H1 (cell line): ENCODE measurements at regions not wholly inside any gene's neighbourhood (a gene's known extent, or its start where the extent isn't known, plus 50 kb on each side); places are given as distances from the start of the nearest gene placed in this dataset.

Experiments used
- CTCF ChIA-PET: fragments of 300-600 bp; sonication (Branson Sonifier 250); formaldehyde crosslinking; loops from one replicate; lab custom pipeline; 2021; ENCODE audit not compliant: partially characterized antibody; lab: Charles Lee
- POLR2A ChIA-PET: fragments of 300-600 bp; sonication (Branson Sonifier 250); formaldehyde crosslinking; loops from one replicate; lab custom pipeline; 2021; ENCODE audit warnings: inconsistent platforms; ENCODE audit not compliant: partially characterized antibody; lab: Charles Lee
- DNase-seq, 2 experiments: peaks; one replicate each; pipeline versions ENCODE4 v3.0.0 to v3.0.0-alpha.2; 2010 to 2022; ENCODE audit warnings: low spot score in 2 of 2, low read depth in 1 of 2, mixed read lengths in 1 of 2
- FAIRE-seq: peaks from 2 replicates; lab custom pipeline; 2011; peaks lifted over from hg19 to GRCh38; lab: Jason Lieb, UNC
- H2AFZ ChIP-seq: 2 replicates; pipeline ENCODE4 v1.8.1; 2012; ENCODE audit warnings: low read length, inconsistent platforms
- H2AK5ac ChIP-seq: 2 replicates; pipeline ENCODE4 v1.6.1; 2013; ENCODE audit warnings: low read depth, low read length
- H2BK120ac ChIP-seq: replicated peaks from 2 replicates; pipeline ENCODE3; 2013; ENCODE audit warnings: low read depth, low read length, inconsistent platforms
- H2BK12ac ChIP-seq: 2 replicates; pipeline ENCODE4 v1.6.1; 2013; ENCODE audit warnings: low read depth, low read length
- H2BK15ac ChIP-seq: 2 replicates; pipeline ENCODE4 v1.6.1; 2013; ENCODE audit warnings: low read length
- H2BK20ac ChIP-seq: 2 replicates; pipeline ENCODE4 v1.6.1; 2013; ENCODE audit warnings: low read length
- H2BK5ac ChIP-seq: 2 replicates; pipeline ENCODE4 v1.6.1; 2013; ENCODE audit warnings: low read depth, low read length
- H3K14ac ChIP-seq: 2 replicates; pipeline ENCODE4 v1.6.1; 2013; ENCODE audit warnings: inconsistent platforms; ENCODE audit not compliant: insufficient read length
- H3K18ac ChIP-seq: 2 replicates; pipeline ENCODE4 v1.6.1; 2013; ENCODE audit warnings: low read length; ENCODE audit errors: extremely low read depth
- H3K23ac ChIP-seq: 2 replicates; pipeline ENCODE4 v1.6.1; 2013; ENCODE audit warnings: inconsistent platforms; ENCODE audit not compliant: insufficient read length
- H3K23me2 ChIP-seq: 2 replicates; pipeline ENCODE4 v1.6.1; 2013; ENCODE audit warnings: low read depth, low read length
- H3K27ac ChIP-seq: 2 replicates; pipeline ENCODE4 v1.6.1; 2011; ENCODE audit warnings: low read depth, low read length, inconsistent platforms
- H3K27me3 ChIP-seq, 4 experiments: replicated peaks in 1 of 4; 1 replicate in 1 of 4; 2 replicates in 3 of 4; pipeline versions ENCODE4 v1.6.1 to v1.8.1; 2011 to 2013; ENCODE audit warnings: low read length in 3 of 4, mild to moderate bottlenecking in 3 of 4, inconsistent platforms in 2 of 4, mixed read lengths in 2 of 4, moderate library complexity in 1 of 4; ENCODE audit not compliant: control insufficient read depth in 3 of 4, insufficient read depth in 3 of 4; ENCODE audit errors: extremely low read depth in 1 of 4
- H3K36me3 ChIP-seq, 4 experiments: 2 replicates each; pipeline versions ENCODE4 v1.6.1 to v1.8.1; 2011 to 2013; ENCODE audit warnings: mild to moderate bottlenecking in 4 of 4, low read length in 3 of 4, moderate library complexity in 2 of 4, control low read depth in 1 of 4, inconsistent platforms in 1 of 4; ENCODE audit not compliant: insufficient read depth in 4 of 4, control insufficient read depth in 2 of 4
- H3K4ac ChIP-seq: replicated peaks from 2 replicates; pipeline ENCODE3; 2013; ENCODE audit warnings: low read length, low read depth, mixed read lengths, inconsistent platforms; ENCODE audit not compliant: insufficient read length
- H3K4me1 ChIP-seq, 4 experiments: replicated peaks in 1 of 4; 1 replicate in 1 of 4; 2 replicates in 3 of 4; pipeline versions ENCODE4 v1.6.1 to v1.8.1; 2011 to 2013; ENCODE audit warnings: low read length in 3 of 4, inconsistent platforms in 2 of 4, mixed read lengths in 1 of 4; ENCODE audit not compliant: insufficient read depth in 4 of 4, control insufficient read depth in 3 of 4
- H3K4me2 ChIP-seq, 2 experiments: 2 replicates each; pipeline versions ENCODE4 v1.6.1 to v1.8.1; 2011 to 2013; ENCODE audit warnings: low read depth in 2 of 2, low read length in 2 of 2, control low read depth in 1 of 2, inconsistent platforms in 1 of 2, mild to moderate bottlenecking in 1 of 2; ENCODE audit not compliant: insufficient read depth in 1 of 2
- H3K4me3 ChIP-seq, 4 experiments: fragments of 200-600, 300-600 bp in 1 of 4; sonication (generic), shearing (Covaris generic), sonication (Bioruptor Twin) in 1 of 4; 2 replicates each; pipeline versions ENCODE4 v1.5.1 to v1.8.1; 2011 to 2016; ENCODE audit warnings: low read length in 4 of 4, low read depth in 3 of 4, control low read depth in 2 of 4, inconsistent platforms in 2 of 4, mild to moderate bottlenecking in 2 of 4, mixed read lengths in 1 of 4, moderate library complexity in 1 of 4; ENCODE audit not compliant: insufficient read depth in 2 of 4; ENCODE audit errors: extremely low read depth in 1 of 4
- H3K56ac ChIP-seq: replicated peaks from 2 replicates; pipeline ENCODE3; 2013; ENCODE audit warnings: low read depth, mild to moderate bottlenecking, mixed read lengths, low read length, inconsistent platforms; ENCODE audit not compliant: insufficient read length
- H3K79me1 ChIP-seq: 2 replicates; pipeline ENCODE4 v1.6.1; 2013; ENCODE audit warnings: low read depth, low read length, control low read depth
- H3K79me2 ChIP-seq, 2 experiments: 2 replicates each; pipeline versions ENCODE4 v1.6.1 to v1.8.1; 2012 to 2013; ENCODE audit warnings: low read length in 2 of 2, mild to moderate bottlenecking in 2 of 2, inconsistent platforms in 1 of 2; ENCODE audit not compliant: insufficient read depth in 2 of 2, control insufficient read depth in 1 of 2
- H3K9ac ChIP-seq, 4 experiments: replicated peaks in 1 of 4; 1 replicate in 1 of 4; 2 replicates in 3 of 4; pipeline versions ENCODE4 v1.6.1 to v1.8.1; 2011 to 2013; ENCODE audit warnings: low read depth in 3 of 4, low read length in 3 of 4, control low read depth in 2 of 4, mild to moderate bottlenecking in 2 of 4, moderate library complexity in 2 of 4, inconsistent platforms in 1 of 4; ENCODE audit errors: extremely low read depth in 1 of 4
- H3K9me3 ChIP-seq, 2 experiments: 2 replicates each; pipeline versions ENCODE4 v1.6.1 to v1.8.1; 2012 to 2013; ENCODE audit warnings: mild to moderate bottlenecking in 2 of 2, moderate library complexity in 2 of 2, control low read depth in 1 of 2, inconsistent platforms in 1 of 2, low read depth in 1 of 2, low read length in 1 of 2, mixed read lengths in 1 of 2; ENCODE audit not compliant: insufficient read depth in 2 of 2
- H4K20me1 ChIP-seq, 2 experiments: replicated peaks in 1 of 2; 2 replicates each; pipeline versions ENCODE3 to v1.8.1; 2011 to 2013; ENCODE audit warnings: inconsistent platforms in 2 of 2, low read length in 2 of 2, mild to moderate bottlenecking in 1 of 2; ENCODE audit not compliant: insufficient read depth in 2 of 2, control insufficient read depth in 1 of 2
- H4K5ac ChIP-seq: 2 replicates; pipeline ENCODE4 v1.6.1; 2013; ENCODE audit warnings: low read length, low read depth, mixed read lengths, inconsistent platforms; ENCODE audit not compliant: insufficient read length
- H4K8ac ChIP-seq: 2 replicates; pipeline ENCODE4 v1.8.0; 2013; ENCODE audit warnings: mild to moderate bottlenecking, moderate library complexity, low read length, inconsistent platforms; ENCODE audit not compliant: insufficient read depth; ENCODE audit errors: extremely low read depth
- H4K91ac ChIP-seq: replicated peaks from 2 replicates; pipeline ENCODE3; 2013; ENCODE audit warnings: low read length, mixed read lengths, inconsistent platforms; ENCODE audit not compliant: insufficient read length
- BCL11A ChIP-seq, 2 experiments: IDR thresholded peaks; one replicate each; pipeline ENCODE4 v1.6.1; 2011; ENCODE audit warnings: low read depth in 2 of 2, low read length in 2 of 2, mild to moderate bottlenecking in 2 of 2
- BRCA1 ChIP-seq: IDR thresholded peaks from 2 replicates; pipeline ENCODE4 v1.6.1; 2012; ENCODE audit warnings: low read depth, low read length, improper control_type of control experiment
- CBX5 ChIP-seq: fragments of 300-800, 300-1000 bp; sonication (generic); IDR thresholded peaks from 2 replicates; pipeline ENCODE4 v1.7.1; 2016; ENCODE audit warnings: antibody characterized with exemption, low read length, low read depth
- CBX8 ChIP-seq: fragments of 300-800, 300-1000 bp; sonication (generic); IDR thresholded peaks from 2 replicates; pipeline ENCODE4 v1.7.1; 2016; ENCODE audit warnings: low read depth, low read length, borderline replicate concordance
- FOSL1 ChIP-seq: IDR thresholded peaks from 2 replicates; pipeline ENCODE4 v1.6.1; 2011; ENCODE audit warnings: mild to moderate bottlenecking, low read depth, low read length, moderate library complexity; ENCODE audit not compliant: insufficient read depth
- HDAC2 ChIP-seq, 2 experiments: fragments of 300-600 bp in 1 of 2; sonication (generic) in 1 of 2; IDR thresholded peaks; 2 replicates each; pipeline ENCODE4 v1.6.1; 2011 to 2012; ENCODE audit warnings: low read depth in 2 of 2, low read length in 2 of 2, mild to moderate bottlenecking in 2 of 2, moderate library complexity in 2 of 2, borderline replicate concordance in 1 of 2, inconsistent platforms in 1 of 2
- KDM5A ChIP-seq: fragments of 200-600 bp; IDR thresholded peaks from 2 replicates; pipeline ENCODE4 v1.7.1; 2012; ENCODE audit warnings: mild to moderate bottlenecking, low read length, inconsistent platforms, mixed read lengths
- MAFK ChIP-seq: IDR thresholded peaks from 2 replicates; pipeline ENCODE4 v1.6.1; 2012; ENCODE audit warnings: low read depth, mild to moderate bottlenecking, improper control_type of control experiment, low read length
- NRF1 ChIP-seq: IDR thresholded peaks from 2 replicates; pipeline ENCODE4 v1.6.1; 2011; ENCODE audit warnings: mild to moderate bottlenecking, low read depth, low read length, improper control_type of control experiment
- POU5F1 ChIP-seq: IDR thresholded peaks from 2 replicates; pipeline ENCODE4 v1.6.1; 2011; ENCODE audit warnings: low read depth, mild to moderate bottlenecking, low read length, moderate library complexity
- SIN3A ChIP-seq, 2 experiments: IDR thresholded peaks in 1 of 2; conservative IDR thresholded peaks in 1 of 2; 2 replicates each; pipeline ENCODE4 v1.6.1; 2011 to 2012; ENCODE audit warnings: low read length in 2 of 2, improper control_type of control experiment in 1 of 2, low read depth in 1 of 2, mild to moderate bottlenecking in 1 of 2
- SIX5 ChIP-seq: IDR thresholded peaks from 2 replicates; pipeline ENCODE4 v1.6.1; 2011; ENCODE audit warnings: mild to moderate bottlenecking, low read depth, low read length
- TAF7 ChIP-seq: optimal IDR thresholded peaks from 2 replicates; pipeline ENCODE3; 2011; ENCODE audit warnings: low read depth, mild to moderate bottlenecking, inconsistent platforms, low read length, moderate library complexity, borderline replicate concordance
- TBP ChIP-seq: IDR thresholded peaks from 2 replicates; pipeline ENCODE4 v1.6.1; 2011; ENCODE audit warnings: low read depth, low read length, improper control_type of control experiment
- TEAD4 ChIP-seq: IDR thresholded peaks from 2 replicates; pipeline ENCODE4 v1.6.1; 2012; ENCODE audit warnings: low read depth, low read length, inconsistent platforms, mixed read lengths
- YY1 ChIP-seq: IDR thresholded peaks from 2 replicates; pipeline ENCODE4 v1.6.1; 2011; ENCODE audit warnings: low read depth, mild to moderate bottlenecking, low read length
- WGBS, 2 experiments: shearing (Covaris generic) in 1 of 2; methylation state at CpG; one replicate each; pipeline versions ENCODE4 v1.1.6 to v1.1.7; 2013 to 2015; ENCODE audit warnings: low lambda C conversion rate in 2 of 2, mixed read lengths in 2 of 2, inconsistent platforms in 1 of 2, low coverage in 1 of 2, missing lambda C conversion rate in 1 of 2; ENCODE audit not compliant: insufficient replicate concordance in 2 of 2, insufficient coverage in 1 of 2, insufficient read length in 1 of 2; ENCODE audit errors: extremely low coverage in 1 of 2, missing lambda C conversion rate in 1 of 2; 5-methylcytosine and 5-hydroxymethylcytosine counted together

DNA sequence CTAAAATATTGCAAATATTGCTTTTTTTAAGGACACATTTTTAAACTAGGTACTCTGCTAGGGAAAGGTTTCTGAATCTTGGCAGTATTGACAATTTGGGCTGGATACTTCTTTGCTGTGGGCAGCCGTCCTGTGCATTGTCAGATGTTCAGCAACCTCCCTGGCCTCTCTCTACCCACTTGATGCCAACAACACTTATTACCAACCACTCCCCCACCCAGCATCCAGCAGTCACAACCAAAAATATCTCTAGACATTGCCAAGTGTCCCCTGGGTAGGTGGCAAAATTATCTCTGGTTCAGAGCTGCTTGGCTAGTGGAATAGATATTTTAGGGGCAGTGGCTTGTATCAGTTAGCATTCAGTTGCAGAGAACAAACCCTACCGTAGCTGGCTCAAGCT is 114.3 kb upstream of the PNPT1 start:
- Histone ChIP-seq H2BK12ac (no peak overlapping the region), H2BK5ac (no peak overlapping the region), H3K79me2 (no peaks in the 10 kb centered on the region), H2BK120ac (no peak overlapping the region), H3K23me2 (no peaks in the 10 kb centered on the region; the same call in 1 of the 2 replicates), H3K36me3 (no peaks in the 10 kb centered on the region), H2BK15ac (no peak overlapping the region), H3K4me3 (no peak overlapping the region), H2AFZ (no peak overlapping the region), H3K9ac (no peak overlapping the region), H3K4ac (no peak overlapping the region), H4K91ac (no peak overlapping the region), H3K27me3 (no peaks in the 10 kb centered on the region), H3K27ac (no peak overlapping the region), H3K18ac (no peak overlapping the region), H2AK5ac (no peak overlapping the region), H3K23ac (no peak overlapping the region), H3K9me3 (no peaks in the 10 kb centered on the region; a peak in 1 of 4 replicates), H3K79me1 (no peaks in the 10 kb centered on the region), H4K5ac (no peak overlapping the region), H3K4me1 (peaks cover 0 to 6% (median 3%) of the 10 kb centered on the region in 4 experiments; a peak in 3 of 7 replicates), H2BK20ac (no peak overlapping the region), H3K4me2 (no peak overlapping the region), H4K8ac (no peak overlapping the region), H3K56ac (no peak overlapping the region), H4K20me1 (no peaks in the 10 kb centered on the region), H3K14ac (no peak overlapping the region)
- FAIRE-seq (no peak), DNase-seq (no peak)
- POLR2A ChIA-PET: no interaction called here
- 90% methylated on average over 2 of the region's 2 CpGs; no CpG with 5 or more reads in 1 of the 2 experiments for WGBS, 2 experiments
- CTCF ChIA-PET: no interaction called here
- no peak for TF ChIP-seq SIX5
- TF ChIP-seq MAFK: no peak
- no peak for TF ChIP-seq YY1
- TF ChIP-seq BRCA1: no peak
- no peak for TF ChIP-seq CBX5
- TF ChIP-seq HDAC2 (IDR thresholded peaks at IDR 0.05; ENCODE audit: borderline replicate concordance in 1 of 2, low read depth in 2 of 2, low read length in 2 of 2): no peak
- TF ChIP-seq NRF1: no peak
- no peak for TF ChIP-seq SIN3A (conservative IDR thresholded peaks at IDR 0.05 in 1 of 2, IDR thresholded peaks at IDR 0.05 in 1 of 2; ENCODE audit: low read depth in 1 of 2, low read length in 2 of 2)
- TF ChIP-seq KDM5A: no peak
- TF ChIP-seq TEAD4: no peak
- no peak for TF ChIP-seq TAF7
- no peak for TF ChIP-seq TBP
- TF ChIP-seq BCL11A (IDR thresholded peaks at IDR 0.05; ENCODE audit: low read depth in 2 of 2, low read length in 2 of 2): no peak
- no peak for TF ChIP-seq FOSL1
- TF ChIP-seq POU5F1: no peak
- TF ChIP-seq CBX8: no peak
